Embryonic facial prominence (tissue), 1 donor: ENCODE measurements at regions not wholly inside any gene's neighbourhood (a gene's known extent, or its start where the extent isn't known, plus 50 kb on each side); places are given as distances from the start of the nearest gene placed in this dataset.
"Not testable (repeated sequence)": the region's sequence is repeated elsewhere in the genome, so short reads cannot be mapped to it uniquely, and the experiment has no call there.

Experiments used
- DNase-seq: peaks from one replicate; pipeline ENCODE4 v3.0.0-alpha.2; 2016; ENCODE audit errors: extremely low spot score

- no peak for DNase-seq
These were observed 189.3 kb upstream of the TLE4 start for GRCh38 chr9:79382458-79382857.

- DNase-seq, result no peak
These were observed 188.7 kb upstream of the TLE4 start for GRCh38 chr9:79383096-79383495.

- no peak for DNase-seq
These were observed 187.7 kb upstream of the TLE4 start for GRCh38 chr9:79384091-79384490.

- no peak for DNase-seq
These were observed 187.3 kb upstream of the TLE4 start for GRCh38 chr9:79384501-79384900.

- DNase-seq, result no peak
These were observed 184.5 kb upstream of the TLE4 start for GRCh38 chr9:79387101-79387835.

- no peak for DNase-seq
These were observed 181.6 kb upstream of the TLE4 start for GRCh38 chr9:79390077-79390698.

GRCh38 chr9:79390781-79391770 is 180.7 kb upstream of the TLE4 start:
- no peak for DNase-seq

GRCh38 chr9:79395228-79395627 is 176.5 kb upstream of the TLE4 start:
- DNase-seq, result no peak

- DNase-seq, result no peak
These were observed 176.0 kb upstream of the TLE4 start for GRCh38 chr9:79395755-79396154.

GRCh38 chr9:79396168-79396567 is 175.6 kb upstream of the TLE4 start:
- DNase-seq, result no peak

- no peak for DNase-seq
These were observed 168.3 kb upstream of the TLE4 start for GRCh38 chr9:79403495-79403894.

- no peak for DNase-seq
These were observed 163.6 kb upstream of the TLE4 start for GRCh38 chr9:79408200-79408599.

GRCh38 chr9:79408617-79409016 is 163.1 kb upstream of the TLE4 start:
- DNase-seq, result no peak

GRCh38 chr9:79409182-79409823 is 162.5 kb upstream of the TLE4 start:
- no peak for DNase-seq

GRCh38 chr9:79425840-79426239 is 145.9 kb upstream of the TLE4 start:
- DNase-seq, result no peak

GRCh38 chr9:79428422-79428821 is 143.3 kb upstream of the TLE4 start:
- no peak for DNase-seq

GRCh38 chr9:79430619-79431018 is 141.1 kb upstream of the TLE4 start:
- DNase-seq, result no peak

- DNase-seq, result no peak
These were observed 140.6 kb upstream of the TLE4 start for GRCh38 chr9:79431019-79431679.

- no peak for DNase-seq
These were observed 139.3 kb upstream of the TLE4 start for GRCh38 chr9:79432485-79432884.

- no peak for DNase-seq
These were observed 138.1 kb upstream of the TLE4 start for GRCh38 chr9:79433703-79434102.

GRCh38 chr9:79439221-79439620 is 132.5 kb upstream of the TLE4 start:
- DNase-seq, result not testable (repeated sequence)
